GM19452 (cell line): ENCODE measurements at regions not wholly inside any gene's neighbourhood (a gene's known extent, or its start where the extent isn't known, plus 50 kb on each side); places are given as distances from the start of the nearest gene placed in this dataset.

Experiments used
- ATAC-seq: cut with Tn5 transposase; IDR thresholded peaks from one replicate; pipeline ENCODE4 v1.9.1; 2021; ENCODE audit not compliant: unreplicated experiment

GRCh38 chr13:28548468-28548867, 53.5 kb upstream of the FLT1 start:
- ATAC-seq = no peak

GRCh38 chr13:28545583-28546333, 50.8 kb upstream of the FLT1 start:
- ATAC-seq = no peak
